Epithelial cell of esophagus (primary cell): ENCODE measurements at regions not wholly inside any gene's neighbourhood (a gene's known extent, or its start where the extent isn't known, plus 50 kb on each side); places are given as distances from the start of the nearest gene placed in this dataset.
A peak's percentile ranks its signal among the peaks of the same experiment; 100 is the strongest.

Source experiments
- DNase-seq: peaks from one replicate; pipeline ENCODE4 v3.0.0; 2010; ENCODE audit warnings: low read depth
- H3K4me3 ChIP-seq: 2 replicates; pipeline ENCODE4 v1.5.1; 2011; ENCODE audit warnings: mild to moderate bottlenecking, low read length, control low read depth
- TF ChIP-seq, protein P1 (sequence below): IDR thresholded peaks from 2 replicates; pipeline ENCODE4 v1.5.1; 2011; ENCODE audit warnings: low read depth, mild to moderate bottlenecking, low read length, control low read depth, inconsistent platforms; ENCODE audit not compliant: insufficient read depth; ENCODE audit errors: missing control alignments

DNA sequence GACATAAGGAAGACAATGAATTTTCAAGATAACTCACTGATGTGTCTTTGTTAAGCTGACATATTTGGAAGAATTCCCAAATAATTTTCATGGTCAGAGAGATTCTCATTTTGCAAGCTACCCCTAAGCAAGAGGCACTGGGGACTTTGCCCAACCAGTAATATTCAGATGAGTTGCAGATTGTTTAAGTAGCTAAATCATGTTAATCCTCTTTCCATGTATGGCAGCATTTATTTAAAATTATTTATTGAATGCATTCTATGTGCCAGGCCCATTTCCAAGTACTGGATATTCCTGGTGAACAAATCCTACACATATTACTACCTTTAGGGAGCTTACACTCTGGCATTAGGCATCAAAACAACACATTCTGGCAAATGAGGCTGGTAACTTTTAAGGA lies 56.5 kb upstream of the BACH1 start:
- TF ChIP-seq, protein P1, sequence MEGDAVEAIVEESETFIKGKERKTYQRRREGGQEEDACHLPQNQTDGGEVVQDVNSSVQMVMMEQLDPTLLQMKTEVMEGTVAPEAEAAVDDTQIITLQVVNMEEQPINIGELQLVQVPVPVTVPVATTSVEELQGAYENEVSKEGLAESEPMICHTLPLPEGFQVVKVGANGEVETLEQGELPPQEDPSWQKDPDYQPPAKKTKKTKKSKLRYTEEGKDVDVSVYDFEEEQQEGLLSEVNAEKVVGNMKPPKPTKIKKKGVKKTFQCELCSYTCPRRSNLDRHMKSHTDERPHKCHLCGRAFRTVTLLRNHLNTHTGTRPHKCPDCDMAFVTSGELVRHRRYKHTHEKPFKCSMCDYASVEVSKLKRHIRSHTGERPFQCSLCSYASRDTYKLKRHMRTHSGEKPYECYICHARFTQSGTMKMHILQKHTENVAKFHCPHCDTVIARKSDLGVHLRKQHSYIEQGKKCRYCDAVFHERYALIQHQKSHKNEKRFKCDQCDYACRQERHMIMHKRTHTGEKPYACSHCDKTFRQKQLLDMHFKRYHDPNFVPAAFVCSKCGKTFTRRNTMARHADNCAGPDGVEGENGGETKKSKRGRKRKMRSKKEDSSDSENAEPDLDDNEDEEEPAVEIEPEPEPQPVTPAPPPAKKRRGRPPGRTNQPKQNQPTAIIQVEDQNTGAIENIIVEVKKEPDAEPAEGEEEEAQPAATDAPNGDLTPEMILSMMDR = no peak
- DNase-seq = no peak

DNA sequence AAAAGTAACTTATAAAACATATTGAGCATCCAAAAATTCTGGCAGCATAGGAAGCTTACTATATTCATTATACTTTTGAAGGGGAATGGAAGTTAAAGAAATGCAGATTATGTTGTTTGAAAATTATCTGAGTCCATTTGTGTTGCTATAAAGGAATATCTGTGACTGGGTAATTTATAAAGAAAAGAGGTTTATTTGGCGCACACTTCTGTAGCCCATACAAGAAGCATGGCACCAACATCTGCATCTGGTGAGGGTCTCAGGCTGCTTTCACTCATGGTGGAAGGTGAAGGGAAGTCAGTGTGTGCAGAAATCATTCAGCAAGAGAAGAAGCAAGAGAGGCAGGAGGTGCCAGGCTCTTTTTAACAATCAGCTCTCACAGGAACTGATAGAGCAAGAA lies 55.5 kb upstream of the BACH1 start:
- DNase-seq = no peak
- TF ChIP-seq, protein P1 = no peak
- H3K4me3 ChIP-seq = no peak overlapping the region

More for the DNA sequence above, 56.5 kb upstream of the BACH1 start:
- no peak overlapping the region for H3K4me3 ChIP-seq

GRCh38 chr21:29245104-29245643 lies 53.5 kb upstream of the BACH1 start:
- H3K4me3 ChIP-seq = no peak overlapping the region
- peak; percentile 67 for DNase-seq
- TF ChIP-seq, protein P1 = no peak

GRCh38 chr21:29245863-29246262 lies 52.9 kb upstream of the BACH1 start:
- TF ChIP-seq, protein P1 = no peak
- no peak overlapping the region for H3K4me3 ChIP-seq
- no peak for DNase-seq

DNA sequence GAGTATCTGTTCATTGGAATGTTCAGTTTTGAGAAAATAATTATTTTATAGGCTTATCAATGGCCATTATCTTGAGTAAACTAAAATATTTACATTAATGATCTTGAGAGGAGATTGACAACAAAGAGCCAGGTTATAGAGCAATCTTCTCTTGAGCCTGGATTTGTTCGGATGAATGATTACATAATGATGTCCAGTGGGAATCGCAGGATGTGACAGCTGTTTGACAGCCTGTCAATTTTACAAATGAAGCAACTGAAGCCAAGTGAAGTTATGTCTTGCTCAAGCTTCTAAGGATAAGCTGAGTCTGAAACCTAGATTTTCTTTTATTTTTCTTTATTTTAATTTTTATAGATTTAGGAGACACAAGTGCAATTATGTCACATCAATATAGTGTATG lies 52.1 kb upstream of the BACH1 start:
- H3K4me3 ChIP-seq = no peak overlapping the region
- TF ChIP-seq, protein P1 = no peak
- DNase-seq = no peak

GRCh38 chr21:29248124-29248523 lies 50.6 kb upstream of the BACH1 start:
- TF ChIP-seq, protein P1 = no peak
- DNase-seq = no peak
- no peak overlapping the region for H3K4me3 ChIP-seq
